GM19467 (cell line): ENCODE measurements at regions not wholly inside any gene's neighbourhood (a gene's known extent, or its start where the extent isn't known, plus 50 kb on each side); places are given as distances from the start of the nearest gene placed in this dataset.
"Not testable (repeated sequence)": the region's sequence is repeated elsewhere in the genome, so short reads cannot be mapped to it uniquely, and the experiment has no call there.

Experiments
- ATAC-seq: cut with Tn5 transposase; IDR thresholded peaks from one replicate; pipeline ENCODE4 v1.9.1; 2021; ENCODE audit warnings: mild to moderate bottlenecking, moderate library complexity; ENCODE audit not compliant: unreplicated experiment

DNA sequence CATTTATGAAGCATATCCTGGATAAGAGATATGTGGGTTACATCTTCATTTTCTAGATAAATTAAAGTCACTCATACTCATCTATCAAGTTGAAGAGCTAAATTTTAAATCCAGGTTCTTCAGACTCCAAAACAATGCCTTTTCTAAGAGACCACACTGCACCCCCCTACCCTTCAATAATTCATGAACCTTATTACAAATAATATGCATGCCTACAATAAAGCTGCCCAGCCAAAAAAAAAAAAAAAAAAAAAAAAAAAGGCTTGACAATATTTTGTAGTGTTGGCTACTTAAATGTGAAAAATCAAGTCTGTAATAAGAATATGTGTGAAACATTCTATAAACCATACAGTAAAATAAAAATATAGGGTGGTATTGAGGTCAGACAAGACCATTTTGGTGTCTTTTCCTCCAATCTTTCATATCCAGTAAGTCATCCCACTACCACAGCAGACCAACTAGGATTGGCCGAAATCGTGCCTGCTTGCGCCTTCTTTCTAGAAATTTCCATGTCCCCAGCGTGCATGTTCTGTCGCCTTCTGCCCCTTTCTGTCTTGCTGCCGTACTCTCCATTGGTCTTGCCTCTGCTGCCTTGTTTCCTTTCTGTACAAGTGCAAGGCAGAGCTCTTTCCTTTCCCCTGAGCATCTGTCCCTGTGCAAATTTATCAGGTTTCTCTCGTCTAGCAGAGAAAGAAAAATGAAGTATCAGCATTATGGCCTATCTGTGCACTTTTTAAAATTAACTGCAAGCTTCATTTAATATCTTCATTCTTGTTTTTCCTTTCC lies 92.6 kb upstream of the NDUFV2 start:
- ATAC-seq = no peak

DNA sequence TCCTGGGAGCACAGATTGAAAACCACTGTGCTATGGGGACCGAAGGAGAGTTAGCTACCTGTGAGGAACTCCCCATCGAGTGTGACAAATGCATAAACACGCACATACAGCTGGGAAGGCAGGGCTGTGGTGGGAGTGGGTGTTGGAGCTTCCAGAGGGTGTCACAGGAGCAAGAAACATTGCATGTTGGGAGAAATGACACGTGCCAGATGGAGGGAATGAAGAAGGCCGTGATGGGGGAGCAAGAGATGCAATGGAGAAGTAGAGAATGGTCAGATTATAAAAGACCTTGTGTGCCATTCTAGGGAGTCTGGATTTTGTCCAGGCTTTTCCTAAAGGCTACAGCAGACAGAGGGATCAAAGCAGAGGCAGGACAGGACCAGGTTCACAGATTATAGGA lies 91.1 kb upstream of the NDUFV2 start:
- ATAC-seq = no peak

DNA sequence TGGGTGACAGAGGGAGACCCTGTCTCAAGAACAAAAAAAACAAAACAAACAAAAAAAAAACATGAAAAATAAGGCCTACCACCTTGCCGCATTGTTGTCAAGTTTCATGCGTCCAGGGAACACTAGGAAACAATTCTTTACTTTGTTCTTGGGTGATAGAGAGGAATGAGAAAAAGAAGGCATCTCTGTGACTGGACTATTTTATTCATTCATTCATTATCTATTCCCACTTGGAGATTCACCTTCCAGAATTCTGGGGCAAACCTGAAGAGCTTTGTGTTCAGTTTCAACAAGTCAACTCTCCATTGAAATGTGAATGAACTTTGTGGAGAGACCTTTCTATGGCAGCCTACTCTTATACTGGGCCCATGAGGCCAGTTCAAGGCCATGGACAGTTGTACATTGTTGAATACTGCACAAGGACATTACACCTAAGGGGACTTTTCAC lies 88.5 kb upstream of the NDUFV2 start:
- no peak for ATAC-seq

DNA sequence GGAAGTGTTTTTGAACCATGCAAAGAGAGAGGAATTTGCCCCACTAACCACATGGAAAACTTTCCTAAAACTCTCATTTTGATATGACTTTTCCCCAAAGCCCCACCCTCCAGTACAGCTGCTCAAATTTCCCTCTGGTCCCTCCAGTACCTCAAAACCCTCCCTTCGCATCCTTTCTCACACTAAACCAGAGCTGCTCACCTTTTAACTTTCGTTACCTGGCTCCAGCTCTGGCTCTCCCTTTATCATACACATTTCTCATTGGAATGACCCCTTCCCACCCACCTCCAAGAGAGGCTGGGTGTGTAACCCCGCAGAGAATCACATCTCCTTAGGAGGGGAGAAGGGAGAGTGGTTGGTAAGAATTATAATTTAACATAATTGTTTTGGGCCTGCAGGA lies 86.8 kb upstream of the NDUFV2 start:
- no peak for ATAC-seq

DNA sequence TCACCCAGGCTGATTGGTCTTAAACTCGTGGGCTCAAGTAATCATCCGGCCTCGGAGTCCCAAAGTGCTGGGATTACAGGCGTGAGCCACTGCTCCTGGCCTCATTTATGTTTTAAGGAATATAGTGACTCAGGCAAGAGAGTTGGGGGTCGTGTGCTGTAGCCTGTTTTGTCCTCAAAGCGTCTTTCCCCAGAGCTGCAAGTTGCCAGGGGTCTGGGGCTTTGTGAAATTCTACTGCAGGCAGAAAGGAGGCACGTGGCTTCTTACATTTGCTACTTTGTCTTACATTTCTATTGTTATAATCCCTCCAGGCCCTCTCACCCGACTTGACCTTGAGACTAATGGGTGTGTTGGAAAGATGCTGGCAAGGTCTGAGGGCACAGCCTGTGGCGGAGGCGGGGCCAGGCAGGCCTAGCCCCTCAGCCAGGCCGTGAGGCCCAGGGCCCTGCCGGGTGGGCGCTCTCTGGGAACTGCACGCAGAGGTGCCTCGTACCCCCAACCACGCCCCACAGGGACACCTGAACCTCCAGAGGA lies 85.8 kb upstream of the NDUFV2 start:
- no peak for ATAC-seq

DNA sequence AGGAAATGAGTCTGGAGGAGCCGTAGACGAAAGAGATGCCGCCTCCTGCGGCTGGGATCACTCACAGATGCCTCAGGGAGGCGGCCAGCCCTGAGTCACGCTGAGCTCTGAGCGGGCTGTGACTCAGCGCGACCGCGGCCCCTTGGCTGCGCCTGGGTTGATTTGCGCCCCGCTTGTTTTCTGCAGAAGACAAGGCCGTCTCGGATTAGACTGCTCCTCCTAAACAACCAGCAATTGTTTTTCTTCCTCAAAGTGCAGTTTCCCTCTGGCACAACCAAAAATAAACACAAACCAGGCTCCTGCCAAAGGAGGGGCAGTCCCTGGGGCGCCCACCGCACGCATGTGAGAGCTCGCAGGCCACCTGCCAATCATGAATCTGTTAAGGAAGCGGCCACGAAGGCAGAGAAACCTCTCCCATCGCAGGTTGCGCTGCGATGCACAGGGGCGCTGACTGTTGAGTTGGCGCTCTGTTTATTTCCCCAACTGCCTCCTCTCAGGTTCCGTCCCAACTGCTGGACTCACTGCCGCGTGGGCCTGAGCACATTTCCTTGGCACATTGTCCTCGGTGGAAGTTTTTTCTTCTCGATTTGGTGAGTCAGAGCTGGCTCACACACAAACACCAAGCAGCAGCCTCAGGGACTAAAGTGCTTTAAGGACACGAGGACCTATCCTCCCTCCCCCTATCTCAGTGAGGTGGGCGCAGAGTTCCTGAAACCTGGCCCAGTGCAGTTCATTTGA lies 85.2 kb upstream of the NDUFV2 start:
- peak; percentile 73 for ATAC-seq

DNA sequence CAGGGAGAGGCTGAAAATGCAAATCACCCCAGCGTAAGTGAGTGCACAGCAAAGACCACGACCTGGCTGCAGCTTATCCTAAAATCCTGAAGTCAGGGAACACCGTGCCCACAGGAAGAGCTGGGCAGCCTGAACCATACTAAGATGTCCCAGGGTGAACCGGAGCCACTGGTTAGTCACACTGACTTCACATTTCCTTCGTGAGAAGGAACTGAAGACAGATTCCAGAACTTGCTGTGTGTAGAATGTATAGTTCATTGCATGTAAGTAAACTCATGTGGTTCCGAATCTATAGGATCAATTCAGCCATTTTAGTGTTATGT lies 84.6 kb upstream of the NDUFV2 start:
- no peak for ATAC-seq

DNA sequence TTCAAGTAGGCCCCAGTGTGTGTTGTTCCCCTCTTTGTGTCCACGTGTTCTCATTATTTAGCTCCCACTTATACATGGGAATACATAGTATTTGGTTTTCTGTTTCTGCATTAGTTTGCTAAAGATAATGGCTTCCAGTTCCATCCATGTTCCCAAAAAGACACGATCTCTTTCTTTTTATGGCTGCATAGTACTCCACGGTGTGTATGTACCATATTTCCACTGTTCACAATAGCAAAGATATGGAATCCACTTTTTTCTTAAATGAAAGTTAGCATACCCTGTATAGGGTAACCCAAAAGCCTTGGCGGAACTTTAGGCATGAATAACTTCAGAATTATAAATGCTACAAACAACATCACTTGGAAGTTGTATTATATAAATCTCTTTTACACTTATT lies 83.4 kb upstream of the NDUFV2 start:
- no peak for ATAC-seq

DNA sequence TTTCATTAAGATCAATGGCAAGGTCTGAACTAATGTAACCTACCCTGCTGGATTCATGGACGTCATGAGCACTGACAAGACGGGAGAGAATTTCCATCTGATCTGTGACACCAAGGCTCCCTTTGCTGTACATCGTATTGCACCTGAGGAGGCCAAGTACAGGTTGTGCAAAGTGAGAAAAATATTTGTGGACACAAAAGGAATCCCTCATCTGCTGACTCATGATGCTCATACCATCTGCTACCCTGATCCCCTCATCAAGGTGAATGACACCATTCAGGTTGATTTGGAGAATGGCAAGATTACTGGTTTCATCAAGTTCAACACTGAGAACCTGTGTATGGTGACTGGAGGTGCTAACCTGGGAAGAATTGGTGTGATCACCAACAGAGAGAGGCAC lies 82.3 kb upstream of the NDUFV2 start:
- no peak for ATAC-seq

DNA sequence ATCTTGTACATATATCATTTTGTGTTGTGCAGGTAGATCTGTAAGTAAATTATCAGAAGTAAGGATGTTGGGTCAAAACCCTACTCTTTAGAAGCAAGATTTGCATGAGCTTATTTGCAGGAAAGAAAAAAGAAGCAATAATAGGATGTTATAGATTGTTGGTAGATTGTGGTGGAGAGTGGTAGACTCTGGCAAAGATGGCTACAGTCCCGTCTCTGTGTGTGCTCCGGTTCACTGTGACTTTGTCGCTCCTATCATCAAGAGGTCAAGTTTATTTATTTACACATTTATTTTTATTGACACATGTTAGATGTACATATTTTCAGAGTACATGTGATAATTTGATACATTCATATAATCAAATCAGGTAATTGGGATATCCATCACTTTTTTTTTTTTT lies 81.0 kb upstream of the NDUFV2 start:
- ATAC-seq = no peak

DNA sequence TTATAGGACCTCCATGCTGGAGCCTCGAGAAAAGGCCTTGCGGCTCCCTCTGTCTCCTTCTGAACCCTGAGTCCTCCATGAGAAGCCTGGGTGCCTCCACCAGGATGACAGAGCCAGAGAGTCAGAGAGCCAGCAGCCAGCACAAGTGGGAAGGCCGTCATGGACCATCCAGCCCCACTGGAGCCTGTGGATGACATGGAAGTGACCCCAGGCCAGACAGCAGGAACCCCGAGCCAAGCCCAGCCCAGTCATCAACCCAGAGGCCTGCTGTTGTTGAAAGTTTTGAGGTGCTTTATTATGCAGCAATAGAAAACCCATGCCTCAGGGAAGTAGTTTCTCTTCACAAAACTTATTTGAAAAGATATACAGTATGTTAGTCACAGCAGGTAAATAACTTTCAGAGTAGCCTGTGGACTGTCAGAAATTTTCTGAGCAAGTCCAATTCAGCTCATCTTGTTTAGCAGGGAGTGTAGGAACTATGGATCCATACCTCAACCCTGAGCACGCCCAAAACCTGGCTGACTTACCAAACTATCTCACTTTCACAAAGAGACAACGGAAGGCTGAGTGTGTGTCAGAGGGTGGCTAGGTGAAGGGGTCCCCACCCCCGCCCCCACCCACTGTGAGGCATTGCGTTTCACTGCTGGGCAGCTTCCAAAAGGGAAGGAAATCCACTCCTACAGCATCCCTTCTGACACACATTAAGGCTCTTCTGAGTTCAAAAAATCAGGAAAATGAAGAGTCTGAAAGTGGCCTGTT lies 79.9 kb upstream of the NDUFV2 start:
- no peak for ATAC-seq

DNA sequence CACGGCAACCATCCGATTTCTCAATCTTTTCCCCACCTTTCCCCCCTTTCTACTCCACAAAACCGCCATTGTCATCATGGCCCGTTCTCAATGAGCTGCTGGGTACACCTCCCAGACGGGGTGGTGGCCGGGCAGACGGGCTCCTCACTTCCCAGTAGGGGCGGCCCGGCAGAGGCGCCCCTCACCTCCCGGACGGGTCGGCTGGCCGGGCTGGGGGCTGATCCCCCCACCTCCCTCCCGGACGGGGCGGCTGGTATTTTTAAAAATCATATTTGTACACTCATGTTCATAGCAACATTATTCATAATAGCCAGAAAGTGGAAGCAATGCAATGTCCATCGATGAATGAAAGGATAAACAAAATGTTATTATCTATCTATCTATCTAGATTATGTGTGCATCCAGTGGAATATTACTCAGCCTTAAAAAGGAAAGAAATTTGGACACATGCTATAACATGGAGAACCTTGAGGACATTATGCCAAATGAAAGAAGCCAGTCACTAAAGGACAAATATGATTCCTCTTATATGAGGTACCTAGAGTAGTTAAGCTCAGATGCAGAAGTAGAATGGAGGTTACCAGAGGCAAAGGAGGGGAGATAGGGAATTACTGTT lies 78.4 kb upstream of the NDUFV2 start:
- ATAC-seq = not testable (repeated sequence)

DNA sequence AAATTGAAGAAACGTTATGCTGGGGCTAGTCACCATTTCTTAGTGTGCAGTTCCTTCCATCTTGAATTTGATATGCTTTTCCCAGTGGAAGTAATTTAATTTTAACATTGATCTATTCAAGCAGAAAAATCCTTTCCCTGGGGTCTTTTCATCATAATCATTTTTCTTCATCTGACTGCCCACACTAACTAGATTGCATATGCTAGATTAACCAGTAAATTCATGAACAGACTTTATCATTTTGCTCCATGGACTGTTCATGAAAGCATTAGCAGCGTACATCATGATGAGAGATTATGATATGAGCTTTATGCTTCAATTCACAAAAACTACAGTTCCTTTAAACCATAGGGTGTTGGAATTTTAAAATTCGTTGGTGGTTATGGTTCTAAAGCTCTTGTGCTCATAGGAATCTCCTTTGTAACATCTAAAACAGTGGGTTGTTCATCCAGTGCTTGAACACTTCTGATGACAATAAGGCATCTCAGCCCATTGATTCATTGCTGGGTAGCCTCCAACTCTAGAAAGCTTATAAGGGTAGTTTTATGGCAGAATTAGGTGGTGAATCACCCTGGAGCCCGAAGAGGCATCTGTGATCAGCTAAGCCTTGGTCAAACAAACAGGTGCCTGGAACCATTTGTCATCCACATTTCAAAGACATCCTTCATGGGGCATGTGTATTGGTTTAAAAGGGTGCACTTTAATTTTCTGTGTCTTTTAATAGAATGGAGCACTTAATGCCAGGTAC lies 77.2 kb upstream of the NDUFV2 start:
- no peak for ATAC-seq

DNA sequence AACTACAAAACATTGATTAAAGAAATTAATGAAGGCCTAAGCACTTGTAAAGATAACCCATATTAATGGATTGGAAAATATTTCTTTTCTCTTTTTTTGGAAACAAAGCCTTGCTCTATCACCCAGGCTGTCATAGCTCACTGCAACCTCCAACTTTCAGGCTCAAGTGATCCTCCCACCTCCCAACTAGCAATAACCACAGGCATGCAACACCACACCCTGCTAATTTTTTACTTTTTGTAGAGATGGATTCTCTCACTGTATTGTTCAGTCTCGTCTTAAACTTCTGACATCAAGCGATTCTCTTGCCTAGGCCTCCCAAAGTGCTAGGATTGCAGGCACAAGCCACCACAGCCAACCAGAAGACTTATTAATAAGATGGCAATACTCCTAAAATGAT lies 73.4 kb upstream of the NDUFV2 start:
- no peak for ATAC-seq

DNA sequence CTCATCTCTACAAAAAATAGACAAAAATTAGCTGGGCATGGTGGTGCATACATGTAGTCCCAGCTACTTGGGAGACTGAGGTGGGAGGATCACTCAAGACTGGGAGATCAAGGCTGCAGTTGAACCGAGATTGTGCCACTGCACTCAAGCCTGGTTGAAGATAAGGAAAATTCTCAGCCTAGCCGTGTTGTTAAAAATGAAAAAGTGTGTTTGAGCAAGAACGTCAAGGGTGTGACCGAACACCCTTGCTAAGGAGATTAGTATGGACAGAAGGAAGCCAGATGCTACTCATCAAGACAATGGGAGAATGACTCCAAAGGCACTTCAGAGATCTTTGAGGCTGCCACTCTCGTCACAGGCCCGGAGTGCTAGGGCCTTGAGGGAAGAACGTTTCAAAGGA lies 70.0 kb upstream of the NDUFV2 start:
- ATAC-seq = no peak

DNA sequence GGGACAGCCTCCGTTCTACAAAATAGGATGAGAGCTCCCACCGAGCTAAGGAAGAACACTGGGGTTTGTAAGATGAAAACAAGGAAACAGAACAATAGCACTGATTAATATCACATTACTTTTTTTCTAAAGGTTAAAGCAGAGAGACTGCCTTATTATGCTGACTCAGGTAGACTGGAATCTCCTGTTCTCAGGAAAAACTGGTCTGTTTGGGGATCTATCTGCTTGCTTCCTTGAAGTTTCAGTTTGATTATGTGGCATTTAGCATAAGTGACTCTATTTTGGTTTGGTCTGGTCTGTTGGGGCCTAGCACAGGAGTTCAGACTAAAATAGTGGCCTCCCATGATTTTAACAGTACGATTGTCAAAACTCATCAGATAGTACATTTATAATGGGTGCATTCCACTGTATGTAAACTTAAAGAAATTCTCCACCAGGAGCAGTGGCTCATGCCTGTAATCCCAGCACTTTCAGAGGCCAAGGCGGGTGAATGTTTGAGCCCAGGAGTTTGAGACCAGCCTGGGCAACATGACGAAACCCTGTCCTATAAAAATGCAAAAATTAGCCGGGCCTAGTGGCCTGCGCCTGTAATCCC lies 64.1 kb upstream of the NDUFV2 start:
- no peak for ATAC-seq

DNA sequence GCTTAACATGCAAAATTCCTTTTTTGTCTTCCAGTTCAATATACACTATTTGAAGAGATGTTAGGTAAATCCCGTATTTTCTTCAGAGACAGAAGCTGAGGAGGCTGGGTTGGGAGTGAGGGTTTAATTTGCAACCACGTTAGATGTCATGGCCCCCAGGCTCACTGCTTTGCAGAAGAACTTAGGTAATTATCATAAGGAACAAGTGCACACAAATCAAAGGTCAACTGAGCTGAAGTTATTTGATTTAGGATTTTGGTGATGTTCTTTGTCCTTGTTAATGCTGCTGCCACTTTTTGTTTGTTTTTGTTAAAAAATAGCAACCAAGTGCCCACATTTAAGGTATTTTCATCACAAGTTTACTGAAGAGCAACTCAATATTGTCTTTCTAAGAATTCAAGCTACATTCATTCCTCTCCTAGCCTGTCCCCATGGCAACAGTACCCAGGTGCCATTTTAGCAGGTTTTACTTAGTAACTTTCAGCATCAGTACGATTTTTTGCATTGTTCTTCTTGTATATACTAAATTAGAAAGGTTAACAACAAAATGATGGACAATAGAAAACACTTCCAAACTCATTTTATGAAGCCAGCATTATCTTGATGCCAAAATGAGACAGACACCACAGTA lies 62.9 kb upstream of the NDUFV2 start:
- ATAC-seq = no peak

DNA sequence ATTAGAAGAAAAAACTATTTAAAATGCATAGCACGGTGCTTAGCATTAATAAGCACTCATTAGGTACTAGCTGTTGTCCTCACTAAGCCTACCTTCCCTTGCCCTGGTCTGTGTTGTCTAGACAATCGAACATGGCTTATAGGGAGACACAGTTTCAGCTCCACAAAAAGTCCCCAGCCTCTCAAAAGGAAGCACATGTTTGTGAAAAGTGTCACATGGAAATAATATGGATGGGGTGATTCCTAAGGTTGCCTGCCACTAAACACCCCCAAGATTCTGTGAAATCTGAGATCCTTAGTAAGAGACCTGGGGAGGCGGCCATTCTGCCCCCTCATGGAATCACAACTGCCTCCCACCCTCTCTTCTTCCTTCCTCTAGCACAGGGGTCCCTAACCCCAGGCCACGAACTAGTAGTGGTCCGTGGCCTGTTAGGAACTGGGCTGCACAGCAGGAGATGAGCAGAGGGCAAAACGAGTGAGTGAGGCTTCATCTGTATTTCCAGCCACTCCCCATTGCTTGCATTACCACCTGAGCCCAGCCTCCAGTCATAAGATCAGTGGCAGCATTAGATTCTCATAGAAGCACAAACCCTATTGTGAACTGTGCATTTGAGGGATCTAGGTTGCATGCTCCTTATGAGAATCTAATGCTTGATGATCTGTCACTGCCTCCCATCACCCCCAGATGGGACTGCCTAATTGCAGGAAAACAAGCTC lies 59.6 kb upstream of the NDUFV2 start:
- no peak for ATAC-seq

DNA sequence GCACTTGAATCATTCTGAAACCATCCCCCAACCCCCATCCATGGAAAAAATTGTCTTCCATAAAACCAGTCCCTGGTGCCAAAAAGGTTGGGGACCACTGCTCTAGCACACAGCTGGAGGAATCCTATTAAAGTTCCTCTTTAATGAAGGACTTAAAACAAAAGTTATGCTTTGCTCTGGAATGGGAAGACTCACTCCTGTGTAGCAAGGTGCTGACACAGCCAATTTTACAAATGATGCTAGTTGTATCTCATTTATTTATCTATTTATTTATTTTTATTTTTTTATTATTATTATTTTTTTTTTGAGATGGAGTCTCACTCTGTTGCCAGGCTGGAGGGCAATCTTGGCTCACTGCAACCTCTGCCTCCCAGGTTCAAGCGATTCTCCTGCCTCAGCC lies 58.9 kb upstream of the NDUFV2 start:
- ATAC-seq = no peak
